ENCODE measurements at regions not wholly inside any gene's neighbourhood (a gene's known extent, or its start where the extent isn't known, plus 50 kb on each side); places are given as distances from the start of the nearest gene placed in this dataset.

GRCh38 chr5:105617436-105618215, 2053.1 kb downstream of the EFNA5 start:
- TF ChIP-seq CTCF (IDR thresholded peaks at IDR 0.05; ENCODE audit: low read length) (no peak), EZH2 (IDR thresholded peaks at IDR 0.05; ENCODE audit: borderline replicate concordance, low read length) (no peak)
